SK-N-DZ (cell line): ENCODE measurements at regions not wholly inside any gene's neighbourhood (a gene's known extent, or its start where the extent isn't known, plus 50 kb on each side); places are given as distances from the start of the nearest gene placed in this dataset.
"Not testable (repeated sequence)": the region's sequence is repeated elsewhere in the genome, so short reads cannot be mapped to it uniquely, and the experiment has no call there.

Source experiments
- DNase-seq: peaks from one replicate; pipeline ENCODE4 v3.0.0-alpha.2; 2015; ENCODE audit warnings: low spot score

DNA sequence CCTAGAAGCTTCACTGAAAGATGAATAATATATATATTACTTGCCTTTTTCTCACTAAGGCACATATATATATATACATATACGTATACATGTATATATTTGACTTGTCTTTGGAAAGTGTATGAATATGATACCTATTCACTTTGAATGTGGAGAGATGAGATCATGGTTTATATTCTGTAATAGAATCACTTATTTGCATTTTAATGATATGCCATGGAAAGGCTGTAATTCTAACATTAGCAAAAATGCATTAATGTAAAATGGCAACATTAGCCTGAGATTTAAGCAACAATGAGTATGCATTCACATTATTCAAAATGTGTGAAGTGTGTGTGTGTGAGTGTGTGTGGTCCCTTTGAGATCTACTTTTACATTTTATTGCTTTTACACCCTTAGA lies 54.5 kb upstream of the PRKD1 start:
- no peak for DNase-seq

DNA sequence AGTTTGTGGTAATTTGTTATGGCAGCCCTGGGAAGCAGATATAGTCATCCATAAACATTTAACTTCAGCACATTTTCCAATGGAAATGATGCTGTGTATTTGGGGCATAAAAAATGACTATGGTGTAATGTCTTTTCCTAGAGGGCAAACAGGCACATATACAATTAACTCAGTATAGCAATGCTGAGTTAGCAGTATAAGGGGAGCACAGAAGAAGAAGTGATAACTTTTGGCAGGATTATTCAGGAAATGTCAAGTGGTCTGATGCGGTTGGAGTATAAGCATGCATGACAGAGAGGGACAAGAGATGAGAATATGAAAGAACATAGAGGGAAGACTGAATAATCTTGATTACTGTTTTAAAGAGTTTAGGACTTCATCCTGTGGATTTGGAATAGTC lies 55.3 kb upstream of the PRKD1 start:
- no peak for DNase-seq

DNA sequence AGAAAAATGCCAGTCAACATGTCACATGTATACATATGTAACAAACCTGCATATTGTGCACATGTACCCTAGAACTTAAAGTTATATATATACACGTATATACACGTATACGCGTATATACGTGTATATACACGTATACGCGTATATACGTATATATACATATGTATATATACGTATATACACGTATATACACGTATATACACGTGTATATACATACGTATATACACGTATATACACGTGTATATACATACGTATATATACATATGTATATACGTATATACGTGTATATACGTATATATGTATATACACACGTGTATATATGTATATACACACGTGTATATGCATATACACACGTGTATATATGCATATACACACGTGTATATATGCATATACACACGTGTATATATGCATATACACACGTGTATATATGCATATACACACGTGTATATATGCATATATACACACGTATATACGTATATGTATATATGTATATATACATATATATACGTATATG lies 62.8 kb upstream of the PRKD1 start:
- not testable (repeated sequence) for DNase-seq

DNA sequence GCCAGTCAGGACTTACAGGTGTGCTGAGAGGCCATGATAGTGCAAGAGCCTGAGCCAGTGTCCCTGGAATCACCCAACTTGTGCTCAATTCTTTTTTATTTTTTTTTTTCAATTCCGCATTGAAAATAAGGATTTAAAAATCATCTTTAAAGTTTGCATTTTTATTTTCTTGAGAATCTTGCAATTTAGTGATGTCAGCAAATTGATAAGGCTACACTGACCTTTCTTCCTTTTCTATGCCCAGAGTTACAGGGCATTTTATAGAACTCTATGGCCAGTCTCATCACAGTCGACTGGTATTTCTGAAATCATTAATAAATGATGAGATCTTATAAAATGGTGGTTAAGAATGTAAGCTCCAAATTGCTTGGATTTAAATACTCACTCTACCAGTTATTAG lies 63.3 kb upstream of the PRKD1 start:
- no peak for DNase-seq

DNA sequence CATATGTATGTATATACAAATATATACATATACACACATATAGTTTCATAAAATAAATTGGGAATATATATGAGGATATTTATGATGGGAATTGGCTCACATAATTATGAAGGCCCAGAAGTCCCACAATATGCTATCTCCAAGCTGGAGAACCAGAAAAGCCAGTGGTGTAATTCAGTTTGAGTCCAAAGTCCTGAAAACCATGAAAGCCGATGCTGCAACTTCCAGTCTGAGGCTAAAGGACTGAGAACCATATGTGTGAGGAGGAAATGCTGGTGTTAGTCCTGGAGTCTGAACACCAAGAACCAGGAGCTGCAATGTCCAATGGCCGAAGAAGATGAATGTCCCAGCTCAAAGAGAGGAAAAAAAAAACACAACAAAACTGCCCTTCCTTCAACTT lies 65.5 kb upstream of the PRKD1 start:
- DNase-seq, result no peak

DNA sequence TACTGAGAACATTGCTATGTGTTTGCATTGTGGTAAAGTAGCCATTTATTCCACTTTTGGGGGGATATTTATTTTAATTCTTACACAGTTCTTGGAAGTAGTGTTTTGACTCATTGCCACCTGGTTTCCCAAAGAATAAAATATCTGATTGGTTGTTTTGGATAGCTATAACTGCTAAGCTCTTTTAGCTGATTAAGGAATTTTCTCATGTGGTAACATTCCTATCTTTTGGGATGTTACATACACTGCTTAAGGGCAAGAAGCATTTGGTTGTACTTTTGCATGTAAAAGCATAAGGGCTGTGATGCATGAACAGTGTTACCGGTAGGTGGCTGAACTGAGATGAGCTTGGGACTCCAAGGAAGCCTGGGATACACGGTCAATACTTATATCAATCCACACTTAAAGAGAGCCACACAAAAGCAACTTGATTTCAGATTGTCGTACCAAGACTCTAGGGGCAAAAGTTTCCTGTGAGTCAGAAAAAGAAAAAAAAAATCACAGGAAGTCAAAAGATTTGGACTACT lies 71.4 kb upstream of the PRKD1 start:
- no peak for DNase-seq

DNA sequence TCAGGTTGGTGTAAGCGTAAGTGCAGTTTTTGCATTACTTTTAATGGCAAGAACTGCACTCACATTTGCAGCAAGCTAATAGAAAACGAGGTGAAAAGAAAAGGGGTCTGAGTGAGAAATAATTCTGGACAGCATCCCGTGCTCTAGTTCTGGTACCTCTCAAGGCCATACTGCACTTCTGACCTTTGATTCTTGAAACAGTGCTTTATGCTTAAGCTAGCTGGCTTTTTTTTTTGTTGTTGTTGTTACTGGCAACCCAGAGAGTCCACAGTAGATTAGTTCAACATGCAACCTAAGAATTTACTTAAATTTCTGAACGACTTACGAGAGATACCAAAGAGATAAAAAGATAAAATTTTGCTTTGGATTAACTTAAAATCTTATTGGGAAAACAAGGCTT lies 75.2 kb upstream of the PRKD1 start:
- no peak for DNase-seq

DNA sequence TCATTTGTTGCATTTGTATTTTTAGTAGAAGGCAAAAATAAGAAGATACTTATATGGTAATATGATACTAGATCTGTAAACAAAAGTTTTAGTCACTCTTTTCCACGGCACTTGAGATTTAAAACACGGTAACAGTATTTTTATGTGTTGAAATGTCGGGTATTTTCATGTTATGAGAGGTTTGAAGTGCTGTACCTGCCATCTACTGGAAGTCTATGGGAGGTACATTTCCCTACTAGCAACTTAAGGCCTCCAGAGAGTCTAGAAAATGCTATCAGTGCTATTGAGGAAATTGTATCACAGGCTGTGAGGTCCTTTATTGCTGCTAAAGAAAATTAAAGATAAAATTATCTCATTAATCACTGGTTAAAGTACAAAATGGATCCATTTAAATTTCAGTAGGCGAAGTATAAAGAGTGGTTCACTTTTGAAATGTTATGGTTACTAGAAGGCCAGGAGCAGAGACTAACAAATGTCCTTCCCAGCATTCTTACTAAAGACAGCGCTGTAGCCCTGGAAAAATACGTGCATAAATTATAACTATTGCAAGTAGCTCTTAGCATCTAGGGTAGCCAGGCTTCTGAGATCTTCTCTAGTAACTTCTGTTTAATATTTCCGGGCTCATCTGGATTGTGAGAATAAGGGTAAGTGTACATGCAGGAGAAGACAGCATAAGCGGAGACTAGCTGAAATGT lies 77.6 kb upstream of the PRKD1 start:
- DNase-seq, result peak; percentile 60

DNA sequence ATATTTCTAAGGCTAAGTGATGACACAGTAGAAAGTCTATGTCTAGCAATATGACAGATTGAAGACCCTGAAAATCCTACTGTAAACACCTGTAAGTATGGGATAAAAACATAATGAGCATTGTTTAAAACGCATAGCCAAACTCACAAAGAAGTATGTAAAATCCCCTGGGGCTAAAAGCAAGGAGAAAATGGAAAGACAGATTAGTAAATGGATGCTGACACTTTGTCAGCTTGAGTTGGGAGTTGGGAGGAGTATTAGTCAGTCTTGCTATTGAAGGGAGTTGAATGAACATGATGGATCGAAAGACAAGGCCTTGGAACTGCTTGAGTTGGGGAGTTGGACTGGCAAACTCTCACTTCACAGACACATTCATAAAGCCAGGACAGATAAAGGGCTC lies 79.0 kb upstream of the PRKD1 start:
- DNase-seq, result no peak

DNA sequence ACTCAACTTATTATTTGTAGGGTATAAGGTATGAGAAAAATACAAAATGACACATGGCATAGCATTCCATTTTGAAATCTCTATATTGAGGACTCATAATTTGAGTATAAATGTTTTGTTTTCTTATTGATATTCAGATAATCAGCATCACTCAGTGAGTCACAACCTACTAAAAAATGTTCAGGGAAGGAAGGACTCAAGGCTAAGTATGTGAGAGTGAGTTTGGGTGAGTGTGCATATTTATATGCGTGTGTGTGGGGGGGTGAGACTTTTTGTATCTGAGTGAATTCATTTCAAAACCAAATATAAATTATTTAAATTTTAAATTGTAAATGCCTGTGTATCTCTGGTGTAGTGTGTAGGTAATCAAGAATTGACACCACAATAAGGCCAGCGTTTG lies 87.8 kb upstream of the PRKD1 start:
- no peak for DNase-seq

DNA sequence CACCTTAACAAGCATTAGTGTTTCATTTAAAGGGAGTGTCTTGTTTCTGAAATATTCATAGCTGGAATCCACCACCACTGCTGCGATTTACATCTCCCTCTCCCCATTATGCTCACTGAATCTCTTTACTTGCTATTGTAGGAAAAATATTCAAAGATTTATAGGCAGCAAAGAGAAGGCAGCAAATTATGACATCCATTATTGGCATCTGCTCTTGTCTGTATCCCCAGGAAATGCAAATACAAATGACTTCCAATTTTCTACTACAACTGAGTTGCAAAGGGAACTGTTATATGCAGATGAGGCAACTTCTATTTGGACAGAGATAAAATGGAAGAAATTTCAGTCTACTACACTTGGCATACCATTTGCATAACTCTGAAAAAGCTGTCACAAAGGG lies 88.4 kb upstream of the PRKD1 start:
- DNase-seq, result no peak

DNA sequence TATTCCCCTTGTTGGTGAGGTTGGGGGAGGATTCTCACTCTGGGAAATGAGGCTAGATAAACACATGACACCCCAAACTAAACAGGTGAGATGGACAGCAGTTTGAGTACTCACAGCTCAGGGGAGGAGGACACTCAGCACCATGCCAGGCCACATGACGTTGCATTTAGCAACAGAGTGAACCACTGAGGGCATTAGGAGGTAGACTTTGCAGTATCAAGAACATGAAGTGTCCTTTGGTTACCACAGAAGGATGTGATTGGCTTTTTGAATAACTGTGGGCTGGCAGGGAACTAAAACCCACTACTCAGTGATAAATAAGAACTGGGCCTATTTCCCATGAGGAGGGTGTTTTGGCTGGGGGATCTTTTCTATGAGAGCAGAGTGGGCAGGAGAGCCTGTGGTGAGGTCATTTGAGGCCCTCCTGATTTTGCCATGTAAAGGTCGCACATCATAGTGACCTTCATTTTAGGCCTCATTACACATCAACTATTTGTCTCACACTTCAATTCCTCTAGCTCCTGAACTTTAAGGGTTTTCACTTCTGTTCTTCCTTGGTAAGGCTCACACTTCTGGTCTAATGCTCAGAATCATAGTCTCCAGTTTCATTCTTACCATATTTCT lies 89.8 kb upstream of the PRKD1 start:
- DNase-seq, result no peak

DNA sequence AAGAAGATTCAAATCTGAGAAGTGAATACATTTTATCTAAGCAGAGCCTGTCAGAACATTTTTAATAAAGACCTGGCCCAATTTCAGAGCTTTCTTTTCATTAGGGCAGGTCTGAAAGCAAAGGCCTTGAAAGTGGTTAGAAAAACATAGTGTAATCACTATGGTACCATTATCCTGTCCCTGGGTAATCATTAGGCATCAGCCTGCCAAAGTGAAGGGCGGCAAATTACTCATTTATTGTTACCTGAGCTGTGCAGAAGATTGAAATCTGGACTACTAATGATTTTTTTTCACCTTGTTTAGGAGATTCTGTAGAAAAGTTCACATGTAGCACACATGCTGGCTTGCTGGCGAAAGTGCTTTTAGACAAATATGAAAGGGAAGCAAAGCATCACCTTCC lies 92.6 kb upstream of the PRKD1 start:
- no peak for DNase-seq

DNA sequence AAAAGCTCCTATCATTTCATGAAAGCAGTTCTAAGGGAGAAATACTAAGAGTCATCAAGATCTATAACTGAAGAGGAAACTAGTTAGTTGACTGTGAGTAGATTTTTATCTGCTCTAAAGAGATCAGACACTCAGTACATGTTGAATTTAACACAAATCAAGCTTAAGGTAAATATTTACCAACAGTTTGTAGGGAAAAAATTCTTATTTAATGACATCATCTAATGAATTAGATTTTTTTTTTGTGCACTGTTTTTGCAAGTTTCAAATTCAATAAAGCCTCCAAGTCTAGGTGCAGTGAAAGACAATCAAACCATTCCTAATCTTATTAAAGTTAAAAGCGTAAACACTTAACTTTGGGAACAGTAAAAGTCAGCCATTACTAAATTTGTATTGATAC lies 93.0 kb upstream of the PRKD1 start:
- no peak for DNase-seq

DNA sequence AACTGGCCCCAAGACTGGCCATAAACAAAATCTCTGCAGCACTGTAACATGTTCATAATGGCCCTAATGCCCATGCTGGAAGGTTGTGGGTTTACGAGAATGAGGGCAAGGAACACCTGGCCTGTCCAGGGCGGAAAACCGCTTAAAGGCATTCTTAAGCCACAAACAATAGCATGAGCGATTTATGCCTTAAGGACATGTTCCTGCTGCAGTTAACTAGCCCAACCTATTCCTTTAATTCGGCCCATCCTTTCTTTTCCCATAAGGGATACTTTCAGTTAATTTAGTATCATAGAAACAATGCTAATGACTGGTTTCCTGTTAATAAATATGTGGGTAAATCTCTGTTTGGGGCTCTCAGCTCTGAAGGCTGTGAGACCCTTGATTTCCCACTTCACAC lies 95.7 kb upstream of the PRKD1 start:
- not testable (repeated sequence) for DNase-seq

DNA sequence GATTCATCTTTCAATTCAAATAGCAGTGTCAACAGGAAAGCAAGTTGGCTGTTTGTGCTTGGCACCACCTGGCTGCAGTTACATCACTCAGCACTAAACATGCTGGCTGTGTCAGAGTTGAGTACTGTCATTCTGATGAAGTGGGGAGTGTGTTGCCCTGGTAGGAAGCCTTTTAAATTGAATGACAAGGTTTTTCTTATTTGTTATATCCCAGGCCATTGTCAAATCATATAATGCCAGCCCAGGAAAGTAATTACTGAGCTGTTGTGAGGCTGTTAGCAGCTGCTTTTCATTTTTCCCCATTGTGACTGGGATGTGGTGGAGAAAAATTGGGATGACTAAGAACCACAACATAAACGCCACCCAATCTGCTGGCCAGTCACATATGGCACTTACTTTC lies 106.5 kb upstream of the PRKD1 start:
- peak; percentile 9 for DNase-seq

DNA sequence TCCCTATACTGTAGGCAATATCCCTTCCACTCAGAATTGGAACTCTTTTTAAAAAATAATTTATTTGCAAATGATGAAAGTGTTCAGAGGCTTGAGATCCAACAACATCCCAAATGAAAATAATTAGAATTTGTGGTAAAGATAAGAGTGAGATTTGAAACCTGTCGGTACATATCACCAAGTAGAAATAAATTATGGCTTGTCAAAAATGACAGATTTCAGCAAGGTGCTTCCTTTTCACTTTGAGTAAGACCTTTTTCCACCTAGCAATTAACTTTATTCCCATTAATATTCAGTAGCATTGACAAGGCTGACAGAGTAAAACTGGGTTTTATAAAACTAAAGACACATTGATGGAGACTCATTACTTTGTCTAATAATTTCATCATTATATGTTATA lies 107.7 kb upstream of the PRKD1 start:
- DNase-seq, result no peak

DNA sequence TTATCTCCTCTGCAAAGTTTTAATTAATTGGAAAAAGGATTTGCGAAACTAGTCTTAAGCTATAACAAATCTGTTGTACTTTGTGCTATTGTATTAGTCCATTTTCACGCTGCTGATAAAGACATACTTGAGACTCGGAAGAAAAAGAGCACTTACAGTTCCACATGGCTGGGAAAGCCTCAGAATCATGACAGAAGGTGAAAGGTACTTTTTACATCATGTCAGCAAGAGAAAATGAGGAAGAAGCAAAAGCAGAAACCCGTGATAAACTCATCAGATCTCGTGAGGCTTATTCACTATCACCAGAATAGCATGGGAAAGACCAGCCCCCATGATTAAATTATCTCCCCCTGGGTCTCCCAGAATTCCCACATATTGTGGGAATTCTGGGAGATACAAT lies 118.1 kb upstream of the PRKD1 start:
- DNase-seq, result no peak

DNA sequence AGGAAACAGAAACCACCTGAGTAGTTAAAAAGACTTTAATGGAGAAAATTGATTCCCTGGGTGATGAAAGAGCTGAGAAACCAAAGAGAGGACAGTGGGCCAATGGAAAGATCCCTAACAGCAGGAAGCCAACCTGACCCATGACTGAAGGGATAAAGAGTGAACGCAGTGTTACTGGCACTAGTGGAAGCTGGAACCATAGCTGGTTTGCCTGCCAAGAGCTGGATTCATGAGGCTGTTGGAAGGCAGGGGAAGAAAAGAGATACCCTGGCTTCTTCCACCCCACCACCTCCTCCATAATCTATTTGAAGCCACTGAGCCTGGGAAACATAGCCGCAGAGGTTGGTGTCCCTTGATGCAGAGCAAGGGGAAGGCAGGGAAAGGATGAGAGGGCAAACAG lies 125.5 kb upstream of the PRKD1 start:
- no peak for DNase-seq

DNA sequence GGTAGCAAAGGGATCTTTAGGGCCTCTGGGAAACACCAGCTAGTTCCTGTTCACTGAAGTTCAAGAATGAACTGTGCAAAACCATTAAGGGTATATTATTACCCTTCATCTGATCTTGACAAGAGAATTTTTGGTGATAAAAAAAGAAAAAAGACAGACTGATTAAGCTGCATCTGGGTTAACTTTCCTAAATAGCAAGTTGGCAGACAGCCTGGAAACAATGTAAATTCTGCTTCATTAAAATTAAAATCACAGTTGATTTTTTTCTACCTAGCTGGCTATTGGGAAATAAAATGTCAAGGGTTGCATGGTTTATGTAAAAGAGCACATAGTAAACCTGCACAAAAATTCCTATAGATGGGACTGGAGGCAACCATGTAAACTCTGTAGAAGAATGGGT lies 126.6 kb upstream of the PRKD1 start:
- DNase-seq, result no peak

DNA sequence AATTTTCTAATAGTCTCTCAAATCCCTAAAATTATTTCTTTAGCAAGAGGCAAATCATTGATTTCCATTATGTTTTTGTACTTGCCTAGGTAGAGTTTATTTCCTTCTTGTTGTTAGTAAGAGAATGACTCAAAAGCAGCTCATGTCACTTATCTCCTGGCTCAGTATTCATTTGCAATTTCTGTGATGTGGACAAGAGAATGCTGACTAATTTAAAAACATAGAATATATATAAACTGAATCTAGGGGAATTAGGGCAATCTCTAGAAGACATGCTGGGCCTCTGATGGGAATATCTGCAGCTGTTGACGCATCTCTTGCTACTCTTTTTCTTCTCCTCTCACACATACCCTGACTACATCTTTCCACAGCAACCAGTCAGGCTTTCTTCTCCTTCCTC lies 130.8 kb upstream of the PRKD1 start:
- no peak for DNase-seq

DNA sequence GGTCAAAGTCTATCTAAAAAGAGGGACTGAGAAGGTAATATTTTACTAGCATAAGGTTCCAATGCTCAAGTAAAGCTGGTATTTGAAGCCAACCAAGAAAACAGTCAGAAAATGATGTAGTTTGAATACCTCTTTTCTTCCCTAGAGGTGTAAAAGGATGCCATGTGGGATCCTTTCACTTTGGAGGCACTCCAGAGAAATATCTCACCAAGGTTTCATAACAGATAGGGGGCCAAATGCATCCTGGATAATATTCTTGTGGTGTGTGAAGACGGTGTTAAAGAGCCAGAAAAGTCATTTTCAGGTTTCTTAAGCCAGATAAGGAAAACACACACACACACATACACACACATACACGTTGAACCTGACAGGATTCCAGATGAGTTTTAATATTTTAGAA lies 136.1 kb upstream of the PRKD1 start:
- DNase-seq, result no peak

DNA sequence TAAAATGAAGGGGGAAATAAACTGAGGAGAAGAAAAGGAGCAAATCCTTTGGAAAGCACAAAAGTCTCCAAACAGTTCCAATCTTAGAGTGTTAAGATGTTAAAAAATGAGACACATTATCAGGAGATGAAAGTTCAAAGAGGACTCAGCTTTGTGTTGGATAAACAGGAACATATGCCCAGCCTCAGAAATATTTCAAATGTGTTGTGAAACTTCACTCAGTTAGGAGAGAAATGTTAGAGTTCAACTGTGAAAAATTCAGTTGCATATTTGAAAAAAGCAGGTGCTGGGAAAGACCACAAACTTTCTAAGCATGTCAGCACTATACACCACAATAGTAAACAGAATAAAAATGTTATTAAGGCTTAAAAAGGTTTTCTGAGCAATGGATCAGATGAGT lies 136.8 kb upstream of the PRKD1 start:
- DNase-seq, result no peak
